ENCODE measurements at regions not wholly inside any gene's neighbourhood (a gene's known extent, or its start where the extent isn't known, plus 50 kb on each side); places are given as distances from the start of the nearest gene placed in this dataset.
A peak's percentile ranks its signal among the peaks of the same experiment; 100 is the strongest.

- Histone ChIP-seq H3K36me3 (no peaks in the 10 kb centered on the region), H3K4me1 (peaks cover 5% of the 10 kb centered on the region), H3K4me3 (no peak overlapping the region), H3K27me3 (no peaks in the 10 kb centered on the region), H3K9me3 (no peaks in the 10 kb centered on the region), H3K27ac (no peak overlapping the region)
- TF ChIP-seq, protein P1, sequence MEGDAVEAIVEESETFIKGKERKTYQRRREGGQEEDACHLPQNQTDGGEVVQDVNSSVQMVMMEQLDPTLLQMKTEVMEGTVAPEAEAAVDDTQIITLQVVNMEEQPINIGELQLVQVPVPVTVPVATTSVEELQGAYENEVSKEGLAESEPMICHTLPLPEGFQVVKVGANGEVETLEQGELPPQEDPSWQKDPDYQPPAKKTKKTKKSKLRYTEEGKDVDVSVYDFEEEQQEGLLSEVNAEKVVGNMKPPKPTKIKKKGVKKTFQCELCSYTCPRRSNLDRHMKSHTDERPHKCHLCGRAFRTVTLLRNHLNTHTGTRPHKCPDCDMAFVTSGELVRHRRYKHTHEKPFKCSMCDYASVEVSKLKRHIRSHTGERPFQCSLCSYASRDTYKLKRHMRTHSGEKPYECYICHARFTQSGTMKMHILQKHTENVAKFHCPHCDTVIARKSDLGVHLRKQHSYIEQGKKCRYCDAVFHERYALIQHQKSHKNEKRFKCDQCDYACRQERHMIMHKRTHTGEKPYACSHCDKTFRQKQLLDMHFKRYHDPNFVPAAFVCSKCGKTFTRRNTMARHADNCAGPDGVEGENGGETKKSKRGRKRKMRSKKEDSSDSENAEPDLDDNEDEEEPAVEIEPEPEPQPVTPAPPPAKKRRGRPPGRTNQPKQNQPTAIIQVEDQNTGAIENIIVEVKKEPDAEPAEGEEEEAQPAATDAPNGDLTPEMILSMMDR (IDR thresholded peaks at IDR 0.05), result no peak
- ATAC-seq, result peak; percentile 34
- intact Hi-C loops (cut with DNase I), result no loop called here
- DNase-seq, result no peak
These were observed 70.5 kb upstream of the FLRT2 start for GRCh38 chr14:85459361-85460000.

DNA sequence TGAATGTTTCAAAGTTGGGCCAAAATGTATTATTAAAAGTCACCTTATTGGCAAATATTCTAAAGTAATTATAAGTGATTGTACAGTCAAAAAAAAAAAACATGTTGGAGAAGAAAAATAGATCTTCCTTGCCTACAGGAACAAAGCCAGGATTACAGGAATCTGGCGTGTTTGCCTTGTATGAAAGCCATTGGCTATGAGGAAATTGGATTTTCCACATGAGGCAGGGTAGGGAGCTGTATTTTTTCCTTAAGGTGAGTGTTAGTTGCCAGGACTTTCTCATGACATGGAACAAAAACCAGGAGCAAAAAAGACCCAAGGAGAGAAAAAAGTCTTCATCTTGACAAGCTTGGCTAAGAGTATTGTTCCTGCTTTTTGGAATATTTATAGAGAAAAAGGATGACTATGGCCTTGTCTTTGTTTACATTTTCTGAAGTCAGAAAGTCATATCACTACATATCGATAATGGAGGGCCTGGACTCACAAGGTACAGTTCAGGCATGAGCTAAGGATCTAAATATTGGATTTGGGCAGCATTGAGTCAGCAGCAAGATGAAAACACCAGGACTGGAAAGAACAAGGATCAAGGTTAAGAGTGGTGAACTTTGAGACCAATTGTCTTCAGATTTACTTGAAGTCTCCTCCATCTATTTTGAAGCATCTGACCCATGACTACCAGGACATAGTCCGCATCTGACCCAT is 68.4 kb upstream of the FLRT2 start:
- intact Hi-C loops (cut with DNase I), result no loop called here
- no peak overlapping the region for H3K27ac ChIP-seq
- ATAC-seq, result no peak
- TF ChIP-seq, protein P1 (IDR thresholded peaks at IDR 0.05), result no peak
- no peak overlapping the region for H3K4me3 ChIP-seq
- H3K4me1 ChIP-seq, result peaks cover 5% of the 10 kb centered on the region
- no peaks in the 10 kb centered on the region for H3K36me3 ChIP-seq
- no peaks in the 10 kb centered on the region for H3K27me3 ChIP-seq
- no peak for DNase-seq
- H3K9me3 ChIP-seq, result no peaks in the 10 kb centered on the region

DNA sequence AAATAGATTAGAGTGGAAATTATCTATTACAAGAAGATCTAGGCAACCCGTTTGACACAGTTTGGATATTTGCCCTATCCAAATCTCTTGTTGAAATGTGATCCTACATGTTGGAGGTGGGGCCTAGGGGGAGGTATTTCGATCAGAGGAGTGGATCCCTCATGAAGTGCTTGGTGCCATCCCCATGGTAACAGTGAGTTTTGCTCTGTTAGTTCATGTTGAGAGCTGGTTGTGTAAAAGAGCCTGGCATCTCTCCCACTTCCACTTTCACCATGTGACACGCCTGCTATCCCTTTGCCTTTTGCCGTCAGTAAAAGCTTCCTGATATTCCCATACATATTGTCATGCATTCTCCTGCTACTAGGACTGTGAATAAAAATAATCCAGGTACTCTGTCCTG is 66.4 kb upstream of the FLRT2 start:
- Histone ChIP-seq H3K27me3 (no peaks in the 10 kb centered on the region), H3K36me3 (no peaks in the 10 kb centered on the region), H3K27ac (no peak overlapping the region), H3K4me1 (peaks cover 5% of the 10 kb centered on the region), H3K4me3 (no peak overlapping the region), H3K9me3 (no peaks in the 10 kb centered on the region)
- TF ChIP-seq, protein P1 (IDR thresholded peaks at IDR 0.05), result no peak
- DNase-seq, result no peak
- peak; percentile 86 for ATAC-seq
- intact Hi-C loops (cut with DNase I), result no loop called here

DNA sequence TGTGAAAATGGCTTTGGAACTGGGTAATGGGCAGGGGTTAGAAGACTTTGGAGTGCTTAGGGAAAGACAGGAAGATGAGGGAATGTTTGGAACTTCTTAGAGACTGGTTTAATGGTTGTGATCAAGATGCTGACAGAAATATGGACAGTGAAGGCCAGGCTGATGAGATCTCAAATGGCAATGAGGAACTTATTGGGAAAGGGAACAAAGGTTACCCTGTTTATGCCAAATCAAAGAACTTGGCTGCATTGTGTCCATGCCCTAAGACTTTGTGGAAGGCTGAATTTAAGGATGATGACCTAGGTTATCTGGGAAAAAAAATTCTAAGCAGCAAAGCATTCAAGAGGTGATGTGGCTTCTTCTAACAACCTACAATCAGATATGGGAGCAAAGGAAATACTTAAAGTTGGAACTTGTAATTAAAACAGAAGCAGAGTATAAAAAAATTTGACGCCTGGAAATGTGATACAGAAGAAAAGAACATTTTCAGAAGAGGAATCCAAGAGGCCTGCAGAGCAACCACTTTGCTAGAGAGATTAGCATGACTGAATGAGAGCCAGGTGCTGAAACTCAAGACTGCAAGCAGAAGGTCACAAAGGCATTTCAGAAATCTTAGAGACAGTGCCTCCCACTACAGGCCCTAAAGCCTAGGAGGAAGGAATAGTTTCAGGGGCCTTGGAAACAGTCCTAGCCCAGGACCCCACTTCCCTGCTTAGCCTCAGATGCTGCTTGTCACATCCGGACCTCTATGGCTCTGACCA is 65.6 kb upstream of the FLRT2 start:
- Histone ChIP-seq H3K9me3 (no peaks in the 10 kb centered on the region), H3K4me1 (peaks cover 5% of the 10 kb centered on the region), H3K27ac (no peak overlapping the region), H3K36me3 (no peaks in the 10 kb centered on the region), H3K4me3 (no peak overlapping the region), H3K27me3 (no peaks in the 10 kb centered on the region)
- TF ChIP-seq, protein P1 (IDR thresholded peaks at IDR 0.05), result no peak
- ATAC-seq (peak; percentile 40), DNase-seq (no peak)
- intact Hi-C loops (cut with DNase I), result no loop called here

DNA sequence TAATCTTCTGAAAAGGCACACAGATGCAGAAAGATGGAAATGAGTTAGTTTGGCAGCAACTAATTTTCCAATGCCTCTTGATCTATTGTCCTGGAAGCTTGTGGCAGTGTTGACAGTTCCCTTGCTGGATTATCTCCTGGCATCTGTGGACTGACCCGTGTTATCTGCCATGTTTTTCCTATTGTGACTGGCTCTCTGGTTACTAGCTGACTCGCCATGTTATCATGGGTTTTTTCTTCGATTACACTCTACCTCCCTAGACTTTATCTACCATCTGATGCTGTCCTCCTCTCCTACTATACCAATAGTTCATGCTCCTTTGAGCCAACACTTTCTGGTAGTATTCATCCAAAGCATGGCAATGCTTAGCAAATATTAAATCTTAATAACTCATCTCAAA is 63.3 kb upstream of the FLRT2 start:
- DNase-seq, result no peak
- H3K9me3 ChIP-seq, result no peaks in the 10 kb centered on the region
- H3K27ac ChIP-seq, result no peak overlapping the region
- H3K27me3 ChIP-seq, result no peaks in the 10 kb centered on the region
- H3K4me3 ChIP-seq, result no peak overlapping the region
- TF ChIP-seq, protein P1 (IDR thresholded peaks at IDR 0.05), result no peak
- ATAC-seq, result no peak
- H3K36me3 ChIP-seq, result no peaks in the 10 kb centered on the region
- H3K4me1 ChIP-seq, result peaks cover 5% of the 10 kb centered on the region
- intact Hi-C loops (cut with DNase I), result no loop called here
